ENCODE measurements at regions not wholly inside any gene's neighbourhood (a gene's known extent, or its start where the extent isn't known, plus 50 kb on each side); places are given as distances from the start of the nearest gene placed in this dataset.

GRCh38 chr4:18686338-18687037, 664.9 kb upstream of the LCORL start:
- no peak for DNase-seq

- no peak for DNase-seq
These were observed 663.4 kb upstream of the LCORL start for GRCh38 chr4:18684932-18685331.

GRCh38 chr4:18676526-18676915, 655.0 kb upstream of the LCORL start:
- DNase-seq: no peak

- no peak for DNase-seq
These were observed 654.3 kb upstream of the LCORL start for GRCh38 chr4:18675586-18676525.

GRCh38 chr4:18670034-18670433, 648.5 kb upstream of the LCORL start:
- DNase-seq: no peak

GRCh38 chr4:18669390-18669789, 647.8 kb upstream of the LCORL start:
- DNase-seq: no peak

- DNase-seq: no peak
These were observed 644.8 kb upstream of the LCORL start for GRCh38 chr4:18666322-18666721.

GRCh38 chr4:18664171-18664570, 642.6 kb upstream of the LCORL start:
- DNase-seq: no peak

- no peak for DNase-seq
These were observed 623.8 kb upstream of the LCORL start for GRCh38 chr4:18645351-18645750.

GRCh38 chr4:18641334-18641733, 619.8 kb upstream of the LCORL start:
- no peak for DNase-seq

- DNase-seq: no peak
These were observed 616.5 kb upstream of the LCORL start for GRCh38 chr4:18638031-18638430.

GRCh38 chr4:18636001-18636585, 614.5 kb upstream of the LCORL start:
- no peak for DNase-seq

GRCh38 chr4:18635531-18635930, 614.0 kb upstream of the LCORL start:
- no peak for DNase-seq

GRCh38 chr4:18631586-18631985, 610.0 kb upstream of the LCORL start:
- no peak for DNase-seq

- no peak for DNase-seq
These were observed 608.9 kb upstream of the LCORL start for GRCh38 chr4:18630218-18631110.

GRCh38 chr4:18627447-18628005, 606.0 kb upstream of the LCORL start:
- DNase-seq: no peak

- no peak for DNase-seq
These were observed 605.4 kb upstream of the LCORL start for GRCh38 chr4:18626996-18627395.

GRCh38 chr4:18626366-18626765, 604.8 kb upstream of the LCORL start:
- no peak for DNase-seq

GRCh38 chr4:18621186-18621585, 599.6 kb upstream of the LCORL start:
- DNase-seq: no peak

- no peak for DNase-seq
These were observed 595.2 kb upstream of the LCORL start for GRCh38 chr4:18616720-18617119.

GRCh38 chr4:18611026-18611425, 589.5 kb upstream of the LCORL start:
- DNase-seq: no peak

GRCh38 chr4:18608908-18609533, 587.5 kb upstream of the LCORL start:
- DNase-seq: no peak
